M059J (cell line): ENCODE measurements at regions not wholly inside any gene's neighbourhood (a gene's known extent, or its start where the extent isn't known, plus 50 kb on each side); places are given as distances from the start of the nearest gene placed in this dataset.

Source experiments
- DNase-seq: peaks from one replicate; pipeline ENCODE4 v3.0.0-alpha.2; 2012; ENCODE audit warnings: low read depth

- no peak for DNase-seq
Observed at GRCh38 chr6:164561656-164562055, 747.7 kb downstream of the C6orf118 start.

DNA sequence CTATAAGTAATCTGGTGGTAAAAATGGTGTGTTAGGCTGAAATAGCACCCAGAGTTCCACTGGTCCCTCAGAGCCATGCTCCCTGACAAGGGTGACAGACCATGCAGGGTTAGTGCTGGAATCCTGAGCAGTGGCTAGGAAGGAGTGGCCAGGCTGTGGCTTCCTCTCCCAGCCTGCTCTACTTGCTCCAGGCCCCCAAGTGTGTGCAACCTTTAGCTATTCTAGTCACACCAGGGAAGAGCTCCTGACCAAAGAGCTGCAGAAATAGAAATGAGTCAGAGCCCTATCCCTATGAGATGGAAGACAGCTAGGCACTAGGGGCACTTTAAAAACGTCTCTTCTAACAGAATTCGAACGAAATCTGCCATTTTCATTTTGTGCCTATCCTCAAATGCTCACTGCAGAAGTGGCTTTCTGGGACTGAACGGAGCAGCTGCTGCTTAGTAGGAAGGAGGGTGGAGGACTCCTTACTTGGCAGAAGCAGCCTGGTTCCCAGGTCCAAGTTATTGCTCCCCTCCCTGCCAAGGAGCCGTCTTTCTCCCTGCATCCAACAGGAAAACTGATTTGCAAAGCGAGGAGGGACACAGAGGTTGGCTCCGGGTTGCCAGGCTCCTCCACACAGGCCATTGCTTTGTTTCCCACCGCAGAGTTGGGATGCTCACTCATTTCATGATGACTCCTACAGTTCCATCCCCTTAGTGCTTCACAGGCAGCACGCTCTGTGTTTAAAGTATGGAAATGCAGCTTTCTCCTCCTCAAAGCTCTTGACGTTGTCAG, 754.5 kb downstream of the C6orf118 start:
- DNase-seq, result peak; percentile 2

GRCh38 chr6:164554226-164554625, 755.2 kb downstream of the C6orf118 start:
- DNase-seq, result no peak

- no peak for DNase-seq
Observed at GRCh38 chr6:164551706-164552105, 757.7 kb downstream of the C6orf118 start.

DNA sequence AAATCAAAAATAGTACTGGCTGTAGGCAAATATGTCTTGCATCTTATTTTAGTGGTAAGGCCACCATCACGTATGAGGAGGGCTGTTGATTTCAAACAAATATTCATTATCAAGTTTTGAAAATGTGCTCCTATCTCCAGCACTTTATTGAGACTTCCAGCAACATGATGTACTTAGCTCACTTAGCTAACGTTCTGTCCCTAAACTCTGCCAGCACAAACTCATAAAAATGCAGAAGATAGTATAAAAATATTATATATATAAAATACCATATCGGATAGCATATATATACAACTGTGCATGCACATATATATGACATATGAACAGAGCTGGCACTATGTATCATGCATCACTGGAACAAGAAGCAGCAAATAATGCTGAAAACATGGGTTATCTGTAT, 762.3 kb downstream of the C6orf118 start:
- no peak for DNase-seq

- DNase-seq, result no peak
Observed at GRCh38 chr6:164546263-164546662, 763.1 kb downstream of the C6orf118 start.

GRCh38 chr6:164534070-164534766, 775.2 kb downstream of the C6orf118 start:
- no peak for DNase-seq

DNA sequence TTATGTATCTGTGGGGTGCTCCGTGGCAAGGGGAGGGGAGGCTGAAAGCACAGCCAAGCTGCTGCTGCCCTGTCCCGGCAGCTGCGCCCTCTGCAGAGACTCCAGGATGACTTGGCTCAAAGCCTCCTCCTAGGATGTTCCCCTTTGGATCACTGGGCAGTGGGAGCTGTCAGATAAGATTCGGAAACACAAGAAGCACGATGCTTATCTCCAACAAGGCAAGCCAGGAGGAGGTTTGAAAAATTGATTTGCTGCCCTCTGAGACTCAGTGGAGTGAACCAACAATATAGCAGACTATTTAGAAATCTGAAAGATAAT, 776.4 kb downstream of the C6orf118 start:
- DNase-seq, result no peak

- DNase-seq, result no peak
Observed at GRCh38 chr6:164532198-164533044, 777.0 kb downstream of the C6orf118 start.

GRCh38 chr6:164531736-164532135, 777.7 kb downstream of the C6orf118 start:
- DNase-seq, result peak; percentile 13

- DNase-seq, result no peak
Observed at GRCh38 chr6:164528539-164528938, 780.9 kb downstream of the C6orf118 start.

DNA sequence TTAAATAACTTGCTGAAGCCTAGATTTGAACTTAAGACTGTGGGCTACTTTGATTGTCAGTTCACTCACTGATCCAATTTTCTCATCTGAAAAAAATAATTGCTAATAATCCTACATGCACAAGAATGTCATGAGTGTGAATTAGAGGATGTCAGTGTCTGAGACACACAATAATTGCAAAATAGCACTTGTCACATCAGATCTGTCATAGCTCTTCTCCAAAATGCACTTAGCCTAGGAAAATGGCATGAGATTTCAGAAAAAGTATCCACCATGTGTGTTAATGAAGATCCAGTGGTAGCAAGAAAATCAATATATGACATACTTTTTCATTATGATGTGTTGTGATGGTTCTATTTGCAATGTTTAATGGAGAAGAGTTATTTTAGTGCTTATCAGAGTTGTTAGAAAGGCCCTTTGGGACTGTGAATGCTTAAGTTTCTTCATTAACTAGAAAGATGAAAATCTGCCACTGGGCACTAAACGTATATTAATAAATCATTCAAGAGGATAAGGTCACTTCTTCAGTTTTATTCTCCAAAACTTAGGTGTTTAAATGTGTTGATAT, 786.2 kb downstream of the C6orf118 start:
- no peak for DNase-seq

DNA sequence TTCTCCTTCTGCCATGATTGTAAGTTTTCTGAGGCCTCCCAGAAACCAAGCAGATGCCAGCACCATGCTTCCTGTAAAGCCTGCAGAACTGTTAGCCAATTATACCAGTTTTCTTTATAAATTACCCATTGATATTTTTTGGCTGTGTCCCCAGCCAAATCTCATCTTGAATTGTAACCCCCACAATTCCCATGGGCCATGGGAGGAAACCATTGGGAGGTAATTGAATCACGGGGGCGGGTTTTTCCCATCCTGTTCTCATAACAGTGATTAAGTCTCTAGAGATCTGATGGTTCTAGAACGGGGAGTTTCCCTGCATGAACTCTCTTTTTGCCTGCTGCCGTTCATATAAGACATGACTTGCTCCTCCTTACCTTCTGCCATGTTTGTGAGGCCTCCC, 788.5 kb downstream of the C6orf118 start:
- no peak for DNase-seq

DNA sequence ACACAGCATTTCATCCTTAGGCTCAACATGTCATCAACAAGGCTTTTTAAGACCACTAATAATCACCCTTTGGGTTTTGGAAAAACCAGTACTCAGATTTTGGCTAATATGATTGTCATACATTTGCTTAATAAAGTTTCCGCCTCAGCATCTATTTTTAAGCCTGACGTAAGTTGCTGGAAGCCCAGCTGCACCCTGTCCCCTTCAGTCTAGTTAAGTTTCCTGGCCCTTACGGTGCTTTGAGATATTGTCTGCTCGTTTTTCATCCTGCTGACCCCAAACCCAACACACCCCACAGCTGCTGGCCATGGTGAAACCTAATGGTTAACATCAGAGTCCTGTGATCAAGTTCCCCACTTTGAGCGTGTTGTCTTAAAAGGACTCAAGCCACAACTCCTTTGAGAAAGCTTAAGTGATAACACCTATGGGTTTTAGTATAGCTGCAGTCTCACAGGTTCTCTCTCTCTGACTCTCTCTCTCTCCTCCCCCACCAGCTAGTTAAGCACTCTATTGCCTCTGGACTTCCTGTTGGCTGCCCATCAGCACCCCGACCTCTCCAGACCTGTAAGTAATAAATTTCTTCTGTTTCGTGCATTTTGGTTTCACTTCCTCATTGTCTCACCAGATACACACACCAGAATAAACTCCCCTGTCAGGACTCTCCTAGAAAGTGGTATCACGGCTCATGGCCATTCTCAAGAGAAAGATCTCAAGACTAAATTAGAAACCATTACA, 802.0 kb downstream of the C6orf118 start:
- DNase-seq, result peak; percentile 25

- no peak for DNase-seq
Observed at GRCh38 chr6:164505425-164505824, 804.0 kb downstream of the C6orf118 start.

GRCh38 chr6:164502833-164503232, 806.6 kb downstream of the C6orf118 start:
- DNase-seq, result no peak

- DNase-seq, result no peak
Observed at GRCh38 chr6:164495882-164496495, 813.4 kb downstream of the C6orf118 start.

GRCh38 chr6:164478426-164478825, 831.0 kb downstream of the C6orf118 start:
- no peak for DNase-seq

DNA sequence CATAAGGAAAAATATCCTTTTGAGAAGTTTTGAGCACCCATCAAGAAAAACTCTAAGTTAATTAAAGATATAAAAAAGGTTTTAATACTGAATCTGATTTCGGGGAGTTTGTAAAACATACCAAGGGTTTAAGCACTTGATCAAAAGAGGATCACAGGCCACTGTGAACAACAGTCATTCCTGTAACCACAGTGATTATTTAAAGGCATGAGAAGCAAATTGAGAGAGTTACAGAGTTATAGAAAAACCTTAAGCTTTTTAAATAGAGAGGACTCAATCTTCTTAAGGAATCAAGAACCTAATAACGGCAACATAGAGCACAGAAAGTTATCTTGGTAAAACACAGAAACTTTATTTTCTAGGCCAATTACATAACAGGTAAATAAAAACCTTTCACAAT, 831.6 kb downstream of the C6orf118 start:
- DNase-seq, result no peak

DNA sequence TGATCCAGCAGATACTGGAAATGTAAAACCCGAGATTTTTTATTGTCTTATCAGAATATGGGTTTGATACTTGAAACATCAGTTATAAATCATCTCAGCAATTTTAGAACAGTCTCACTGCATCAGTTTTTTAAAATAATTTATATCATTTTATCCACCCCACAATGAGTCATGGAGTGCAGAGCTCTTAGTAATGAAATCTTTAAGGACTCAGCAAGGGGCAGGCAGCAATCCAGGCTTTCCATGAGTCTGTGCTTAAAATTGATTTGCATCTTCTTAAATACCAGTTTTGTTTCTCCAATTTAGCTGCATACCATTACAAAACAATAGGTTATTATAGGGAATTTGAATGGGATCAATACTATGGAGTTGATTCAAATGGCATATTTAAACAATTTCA, 832.3 kb downstream of the C6orf118 start:
- DNase-seq, result peak; percentile 7

DNA sequence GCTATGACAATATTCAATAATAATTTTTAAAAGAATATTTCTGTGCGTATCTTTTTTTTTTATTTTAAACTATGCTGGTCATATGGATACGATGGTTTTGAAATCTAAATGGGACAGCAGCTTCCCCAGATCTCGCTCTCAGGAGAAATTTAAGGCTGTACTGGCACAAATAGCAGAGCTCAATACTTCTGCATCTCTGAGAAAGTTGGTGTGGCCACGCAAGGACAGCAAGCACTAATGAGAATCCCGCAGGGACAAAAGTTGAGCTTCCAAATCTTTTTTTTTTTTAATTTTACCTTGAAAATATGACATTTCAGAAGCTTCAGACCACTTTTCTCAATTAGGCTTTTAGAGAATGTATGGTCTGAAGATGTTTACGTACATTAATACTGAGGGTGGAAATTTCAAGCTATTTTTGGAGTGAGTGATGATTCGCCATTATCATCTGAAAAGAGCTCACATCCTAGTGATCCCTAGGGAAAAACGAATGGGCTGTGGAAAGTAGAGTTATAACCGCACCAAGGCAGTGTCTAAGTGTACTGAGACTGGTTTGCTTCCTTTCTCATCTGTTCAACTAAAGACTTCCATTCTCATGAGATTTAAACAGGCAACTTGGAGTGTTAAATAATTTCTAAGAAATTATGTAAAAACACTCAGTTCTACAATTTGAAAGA, 840.0 kb downstream of the C6orf118 start:
- DNase-seq, result no peak
